ENCODE measurements at regions not wholly inside any gene's neighbourhood (a gene's known extent, or its start where the extent isn't known, plus 50 kb on each side); places are given as distances from the start of the nearest gene placed in this dataset.

GRCh38 chr6:145071836-145072235, 663.5 kb downstream of the EPM2A start:
- TF ChIP-seq POLR2A (IDR thresholded peaks at IDR 0.05) = no peak
- TF ChIP-seq CTCF (IDR thresholded peaks at IDR 0.05) = no peak

All from Peyer's patch (tissue), 4 donors.